Epithelial cell of proximal tubule (primary cell): ENCODE measurements at regions not wholly inside any gene's neighbourhood (a gene's known extent, or its start where the extent isn't known, plus 50 kb on each side); places are given as distances from the start of the nearest gene placed in this dataset.
A peak's percentile ranks its signal among the peaks of the same experiment; 100 is the strongest.

Experiments
- DNase-seq: peaks from one replicate; pipeline ENCODE4 v3.0.0-alpha.2; 2011; ENCODE audit warnings: low read depth
- H3K4me3 ChIP-seq: 2 replicates; pipeline ENCODE4 v1.5.1; 2011; ENCODE audit warnings: low read depth, mild to moderate bottlenecking, low read length
- TF ChIP-seq, protein P1 (sequence below): conservative IDR thresholded peaks from 2 replicates; pipeline ENCODE4 v1.5.1; 2012; ENCODE audit warnings: low read depth, mild to moderate bottlenecking, low read length

DNA sequence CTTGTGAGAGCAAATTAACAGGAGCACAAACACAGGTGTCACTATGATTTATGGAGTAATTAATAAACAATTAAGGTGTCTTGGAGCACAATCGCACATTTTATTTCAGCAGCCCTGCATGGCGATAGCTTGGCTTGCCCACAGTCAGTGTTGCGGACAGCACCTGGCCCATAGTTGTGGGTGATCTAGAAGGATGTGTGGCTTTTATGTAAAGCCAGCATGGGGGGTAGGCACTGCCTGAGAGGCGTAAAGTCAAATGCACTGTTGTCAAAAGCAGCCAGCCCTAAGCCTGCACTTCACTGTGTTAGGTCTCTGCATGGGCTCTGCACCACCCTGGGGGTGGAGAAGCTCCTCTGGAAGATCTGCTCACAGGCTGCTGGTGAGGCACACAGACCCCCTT lies 177.4 kb upstream of the PPP2R3A start:
- no peak for DNase-seq
- no peak overlapping the region for H3K4me3 ChIP-seq
- TF ChIP-seq, protein P1, sequence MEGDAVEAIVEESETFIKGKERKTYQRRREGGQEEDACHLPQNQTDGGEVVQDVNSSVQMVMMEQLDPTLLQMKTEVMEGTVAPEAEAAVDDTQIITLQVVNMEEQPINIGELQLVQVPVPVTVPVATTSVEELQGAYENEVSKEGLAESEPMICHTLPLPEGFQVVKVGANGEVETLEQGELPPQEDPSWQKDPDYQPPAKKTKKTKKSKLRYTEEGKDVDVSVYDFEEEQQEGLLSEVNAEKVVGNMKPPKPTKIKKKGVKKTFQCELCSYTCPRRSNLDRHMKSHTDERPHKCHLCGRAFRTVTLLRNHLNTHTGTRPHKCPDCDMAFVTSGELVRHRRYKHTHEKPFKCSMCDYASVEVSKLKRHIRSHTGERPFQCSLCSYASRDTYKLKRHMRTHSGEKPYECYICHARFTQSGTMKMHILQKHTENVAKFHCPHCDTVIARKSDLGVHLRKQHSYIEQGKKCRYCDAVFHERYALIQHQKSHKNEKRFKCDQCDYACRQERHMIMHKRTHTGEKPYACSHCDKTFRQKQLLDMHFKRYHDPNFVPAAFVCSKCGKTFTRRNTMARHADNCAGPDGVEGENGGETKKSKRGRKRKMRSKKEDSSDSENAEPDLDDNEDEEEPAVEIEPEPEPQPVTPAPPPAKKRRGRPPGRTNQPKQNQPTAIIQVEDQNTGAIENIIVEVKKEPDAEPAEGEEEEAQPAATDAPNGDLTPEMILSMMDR, result no peak

DNA sequence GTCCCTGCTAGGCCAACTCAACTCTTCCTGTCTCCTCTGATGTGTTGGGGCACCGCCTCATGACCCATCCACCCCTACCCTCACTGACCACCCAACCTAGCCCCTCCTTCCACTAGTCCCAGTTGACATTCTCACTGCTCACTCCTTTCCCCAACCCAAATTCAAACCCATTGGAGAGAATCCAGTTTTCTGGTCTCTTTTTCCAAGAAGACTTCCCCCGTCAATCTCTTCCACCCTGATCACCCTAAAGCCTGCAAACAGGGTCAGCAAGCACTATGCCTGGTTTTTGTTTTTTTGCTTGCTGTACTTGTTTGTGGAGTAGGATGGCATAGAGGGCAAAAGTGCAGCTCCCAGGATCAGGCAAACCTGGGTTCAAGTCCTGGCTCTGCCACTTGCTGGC lies 176.6 kb upstream of the PPP2R3A start:
- DNase-seq, result no peak
- no peak overlapping the region for H3K4me3 ChIP-seq
- TF ChIP-seq, protein P1, result no peak

DNA sequence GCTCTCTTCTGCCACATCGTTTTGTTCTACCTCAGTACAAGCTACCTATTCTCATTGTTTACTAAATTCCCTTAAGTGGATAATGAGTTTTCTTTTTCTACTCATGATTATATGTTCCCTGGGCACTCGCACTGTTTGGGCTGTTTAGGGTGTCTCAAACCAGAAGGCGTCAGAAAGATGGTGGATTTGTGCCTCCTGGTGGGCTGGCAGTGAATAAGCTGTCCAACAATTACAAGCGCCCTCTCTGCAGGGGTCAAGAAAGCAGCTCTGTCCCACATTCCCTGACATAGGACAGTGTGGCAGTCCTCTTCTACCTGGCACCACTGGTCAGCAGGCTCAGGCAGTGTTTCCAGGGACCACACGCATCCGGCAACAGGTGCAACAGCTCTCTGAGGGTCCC lies 173.4 kb upstream of the PPP2R3A start:
- TF ChIP-seq, protein P1, result peak; percentile 14
- no peak overlapping the region for H3K4me3 ChIP-seq
- no peak for DNase-seq

DNA sequence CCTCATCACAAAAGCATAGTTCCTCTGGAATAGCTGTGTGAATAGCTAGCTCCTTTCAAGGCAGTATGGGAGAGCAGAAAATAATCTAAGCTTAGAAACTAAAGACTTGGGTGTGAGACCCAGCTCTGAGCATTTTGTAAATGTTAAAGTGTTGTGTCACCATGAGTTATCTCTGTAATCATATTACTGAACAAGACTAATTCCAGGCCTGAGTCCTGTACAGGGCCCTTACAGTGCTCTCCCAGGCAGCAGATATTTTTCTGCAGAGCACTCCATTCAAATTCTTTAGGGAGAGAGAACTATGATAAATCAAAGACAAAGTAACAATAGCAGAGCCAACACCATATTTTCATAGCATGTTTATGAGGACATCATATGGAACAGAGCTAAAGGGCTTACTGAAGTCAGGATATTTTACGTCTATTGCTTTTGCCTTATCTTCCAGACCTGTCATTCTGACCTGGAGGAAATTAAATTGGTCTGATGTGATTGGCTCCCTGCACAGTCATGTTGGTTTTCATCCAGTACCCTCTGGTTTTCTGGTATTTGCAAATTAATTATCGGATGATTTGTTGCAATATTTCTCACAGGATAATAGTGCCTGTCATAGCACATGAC lies 172.6 kb upstream of the PPP2R3A start:
- TF ChIP-seq, protein P1, result no peak
- DNase-seq, result no peak
- no peak overlapping the region for H3K4me3 ChIP-seq

DNA sequence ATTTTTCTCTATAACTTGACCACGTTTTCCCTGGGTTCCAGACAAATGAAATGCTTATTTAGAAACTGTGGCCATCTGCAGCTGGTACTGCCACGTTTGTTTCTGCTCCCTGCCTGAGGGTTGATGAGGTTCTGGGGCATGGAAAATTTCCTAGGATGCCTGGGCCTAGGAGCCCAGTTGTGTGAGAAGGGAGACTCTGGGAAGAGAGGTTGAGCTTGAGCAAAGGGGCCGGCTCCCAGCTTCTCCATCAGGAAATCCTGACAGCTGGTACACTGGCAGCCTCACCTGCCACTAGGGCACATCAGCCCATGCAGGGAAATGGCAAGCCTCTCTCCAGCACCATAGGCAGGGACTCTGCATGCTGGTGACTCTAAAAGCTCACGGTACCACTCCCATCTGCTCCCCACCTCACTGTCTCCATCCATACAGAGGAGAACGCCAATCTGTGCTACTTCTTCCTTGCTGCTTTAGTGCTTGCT lies 165.4 kb upstream of the PPP2R3A start:
- DNase-seq, result no peak
- TF ChIP-seq, protein P1, result no peak
- no peak overlapping the region for H3K4me3 ChIP-seq

DNA sequence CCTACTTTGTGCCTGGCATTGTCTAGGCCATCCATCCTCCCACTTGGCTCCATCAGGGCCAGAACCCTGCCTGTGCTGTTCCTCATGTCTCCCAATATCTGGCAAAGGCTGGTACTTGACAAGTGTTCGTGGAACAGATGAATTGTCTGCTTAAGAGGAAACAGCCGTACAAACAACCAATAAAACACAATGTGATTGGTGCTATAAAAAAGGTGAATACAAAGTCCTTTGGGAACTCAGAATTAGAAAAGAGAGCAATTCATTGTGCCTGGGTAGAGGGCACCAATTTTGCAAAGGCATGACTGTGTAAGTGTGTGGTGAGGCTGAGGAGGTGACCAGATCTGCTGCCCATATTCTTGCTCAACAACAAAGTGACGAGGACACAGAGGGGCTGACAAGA lies 164.5 kb upstream of the PPP2R3A start:
- TF ChIP-seq, protein P1, result no peak
- no peak for DNase-seq
- H3K4me3 ChIP-seq, result no peak overlapping the region

DNA sequence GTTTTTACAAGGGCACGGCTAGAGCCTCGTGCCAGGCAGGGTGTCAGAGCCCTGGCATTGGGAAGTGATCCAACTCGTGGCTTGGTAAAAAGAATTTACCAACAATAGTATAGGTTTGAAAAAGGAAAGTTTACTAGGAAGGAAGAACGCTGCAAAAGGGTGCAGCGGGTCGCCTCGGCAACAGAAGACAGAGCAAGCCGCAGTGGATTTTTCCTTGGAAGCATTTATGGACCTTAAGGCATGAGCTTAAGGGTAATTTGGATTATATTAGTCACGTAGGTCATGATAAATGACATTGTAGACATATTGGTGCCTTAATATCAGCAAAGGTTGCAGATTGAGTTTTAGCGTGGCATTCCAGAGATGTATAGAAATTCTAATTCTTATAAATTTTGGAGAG lies 163.4 kb upstream of the PPP2R3A start:
- H3K4me3 ChIP-seq, result no peak overlapping the region
- TF ChIP-seq, protein P1, result no peak
- no peak for DNase-seq
